Keratinocyte (primary cell): ENCODE measurements at regions not wholly inside any gene's neighbourhood (a gene's known extent, or its start where the extent isn't known, plus 50 kb on each side); places are given as distances from the start of the nearest gene placed in this dataset.

Experiments used
- DNase-seq: peaks from one replicate; pipeline ENCODE4 v3.0.0-alpha.2; 2011; ENCODE audit warnings: low read depth, missing footprints, low spot score
- FAIRE-seq: peaks from 2 replicates; lab custom pipeline; 2011; peaks lifted over from hg19 to GRCh38; lab: Jason Lieb, UNC
- H2AFZ ChIP-seq: 2 replicates; pipeline ENCODE4 v1.6.0; 2012; ENCODE audit warnings: low read length, control low read depth, inconsistent platforms; ENCODE audit not compliant: control insufficient read depth
- H3K27ac ChIP-seq: 2 replicates; pipeline ENCODE4 v1.5.1; 2011; ENCODE audit warnings: low read length; ENCODE audit not compliant: control insufficient read depth, insufficient read depth
- H3K27me3 ChIP-seq: 3 replicates; pipeline ENCODE4 v1.6.0; 2011; ENCODE audit warnings: low read length; ENCODE audit not compliant: control insufficient read depth, insufficient read depth; ENCODE audit errors: extremely low read depth
- H3K36me3 ChIP-seq, 2 experiments: 2 replicates in 1 of 2; 3 replicates in 1 of 2; pipeline ENCODE4 v1.5.1; 2011; ENCODE audit warnings: low read length in 2 of 2, mild to moderate bottlenecking in 1 of 2; ENCODE audit not compliant: control insufficient read depth in 2 of 2, insufficient read depth in 2 of 2; ENCODE audit errors: extremely low read depth in 1 of 2
- H3K4me1 ChIP-seq: 3 replicates; pipeline ENCODE4 v1.5.1; 2011; ENCODE audit warnings: low read length; ENCODE audit not compliant: control insufficient read depth, insufficient read depth; ENCODE audit errors: extremely low read depth
- H3K4me2 ChIP-seq: 3 replicates; pipeline ENCODE4 v1.6.0; 2011; ENCODE audit warnings: low read depth, low read length; ENCODE audit not compliant: control insufficient read depth, insufficient read depth; ENCODE audit errors: extremely low read depth
- H3K4me3 ChIP-seq, 3 experiments: fragments of 200-600 bp in 1 of 3; sonication (generic) in 1 of 3; 2 replicates in 2 of 3; 3 replicates in 1 of 3; pipeline ENCODE4 v1.5.1; 2011 to 2016; ENCODE audit warnings: low read length in 3 of 3, mild to moderate bottlenecking in 3 of 3, control low read depth in 2 of 3, inconsistent platforms in 1 of 3, low read depth in 1 of 3, mixed read lengths in 1 of 3, mixed run types in 1 of 3, moderate library complexity in 1 of 3; ENCODE audit not compliant: control insufficient read depth in 2 of 3, insufficient read depth in 2 of 3; ENCODE audit errors: extremely low read depth in 1 of 3
- H3K79me2 ChIP-seq: 2 replicates; pipeline ENCODE4 v1.6.0; 2012; ENCODE audit warnings: low read length; ENCODE audit not compliant: control insufficient read depth, insufficient read depth
- H3K9ac ChIP-seq: 3 replicates; pipeline ENCODE4 v1.6.0; 2011; ENCODE audit warnings: low read length; ENCODE audit not compliant: control insufficient read depth, insufficient read depth; ENCODE audit errors: extremely low read depth
- H3K9me1 ChIP-seq: 3 replicates; pipeline ENCODE4 v1.6.0; 2011; ENCODE audit warnings: low read length; ENCODE audit not compliant: control insufficient read depth, insufficient read depth; ENCODE audit errors: extremely low read depth
- H3K9me3 ChIP-seq: 2 replicates; pipeline ENCODE4 v1.5.1; 2012; ENCODE audit warnings: low read depth, low read length; ENCODE audit not compliant: control insufficient read depth
- H4K20me1 ChIP-seq: 3 replicates; pipeline ENCODE4 v1.6.0; 2011; ENCODE audit warnings: low read length; ENCODE audit not compliant: control insufficient read depth, insufficient read depth; ENCODE audit errors: extremely low read depth
- EZH2 ChIP-seq: IDR thresholded peaks from one replicate; pipeline ENCODE4 v1.6.1; 2012; ENCODE audit warnings: inconsistent platforms, mild to moderate bottlenecking, low read length, moderate library complexity
- dilution Hi-C: fragments of 300-500 bp; cut with MboI; formaldehyde crosslinking; loops from one replicate; pipeline ENCODE4 v1.7.0; 2020; ENCODE audit warnings: low sequenced_read_pairs; ENCODE audit not compliant: extremely low pct_ligation_motif_present
- TF ChIP-seq, protein P1 (sequence below), 3 experiments: IDR thresholded peaks in 1 of 3; conservative IDR thresholded peaks in 1 of 3; optimal IDR thresholded peaks in 1 of 3; 2 replicates in 2 of 3; 3 replicates in 1 of 3; pipeline versions ENCODE3 to v1.5.1; 2011; ENCODE audit warnings: low read length in 3 of 3, mild to moderate bottlenecking in 3 of 3, moderate library complexity in 2 of 3, control low read depth in 1 of 3, inconsistent platforms in 1 of 3; ENCODE audit not compliant: insufficient read depth in 2 of 3; ENCODE audit errors: extremely low read depth in 1 of 3

DNA sequence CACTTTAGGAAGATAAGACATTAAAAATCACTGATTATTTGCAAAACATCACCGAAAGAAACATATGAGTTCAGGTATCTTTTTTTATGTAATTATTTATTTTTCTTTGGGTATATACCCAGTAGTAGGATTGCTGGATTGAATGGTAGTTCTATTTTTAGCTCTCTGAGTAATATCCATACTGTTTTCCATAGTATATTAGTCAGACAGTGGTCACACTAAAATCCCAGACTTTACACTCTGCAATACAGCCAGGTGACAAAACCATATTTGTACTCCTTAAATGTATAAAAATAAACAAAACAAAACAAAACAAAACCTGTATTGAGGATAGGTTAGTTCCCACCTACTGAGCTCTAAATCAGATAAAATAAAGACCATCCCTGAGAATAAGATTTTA is 1024.3 kb upstream of the EYS start:
- H2AFZ ChIP-seq = no peak overlapping the region

DNA sequence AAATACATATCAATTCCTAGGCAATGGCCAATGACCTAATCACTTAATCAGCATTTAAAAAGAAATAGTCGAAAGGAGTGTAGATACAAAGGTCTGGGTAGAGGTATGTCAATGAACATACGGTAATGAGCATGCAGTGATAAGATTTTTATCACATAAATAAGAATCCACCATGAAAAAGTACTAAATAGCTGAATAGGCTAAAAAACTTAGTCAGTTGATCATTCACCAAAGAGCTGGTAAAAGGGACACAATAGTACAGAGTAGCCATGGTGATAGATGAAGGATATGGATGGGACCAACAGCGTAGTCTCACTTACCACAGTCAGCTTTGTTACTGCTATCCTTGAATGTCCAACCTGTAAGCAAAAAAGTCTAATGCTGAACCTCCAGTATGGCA is 1018.6 kb upstream of the EYS start:
- Histone ChIP-seq H3K27ac (no peak overlapping the region), H3K4me1 (no peaks in the 10 kb centered on the region), H3K9me1 (no peaks in the 10 kb centered on the region), H3K36me3 (no peaks in the 10 kb centered on the region), H3K4me3 (no peak overlapping the region), H3K27me3 (no peaks in the 10 kb centered on the region), H3K9me3 (no peaks in the 10 kb centered on the region), H3K4me2 (no peak overlapping the region), H3K79me2 (no peaks in the 10 kb centered on the region), H4K20me1 (no peaks in the 10 kb centered on the region), H2AFZ (no peak overlapping the region), H3K9ac (no peak overlapping the region)
- DNase-seq (no peak), FAIRE-seq (no peak)
- TF ChIP-seq, protein P1, sequence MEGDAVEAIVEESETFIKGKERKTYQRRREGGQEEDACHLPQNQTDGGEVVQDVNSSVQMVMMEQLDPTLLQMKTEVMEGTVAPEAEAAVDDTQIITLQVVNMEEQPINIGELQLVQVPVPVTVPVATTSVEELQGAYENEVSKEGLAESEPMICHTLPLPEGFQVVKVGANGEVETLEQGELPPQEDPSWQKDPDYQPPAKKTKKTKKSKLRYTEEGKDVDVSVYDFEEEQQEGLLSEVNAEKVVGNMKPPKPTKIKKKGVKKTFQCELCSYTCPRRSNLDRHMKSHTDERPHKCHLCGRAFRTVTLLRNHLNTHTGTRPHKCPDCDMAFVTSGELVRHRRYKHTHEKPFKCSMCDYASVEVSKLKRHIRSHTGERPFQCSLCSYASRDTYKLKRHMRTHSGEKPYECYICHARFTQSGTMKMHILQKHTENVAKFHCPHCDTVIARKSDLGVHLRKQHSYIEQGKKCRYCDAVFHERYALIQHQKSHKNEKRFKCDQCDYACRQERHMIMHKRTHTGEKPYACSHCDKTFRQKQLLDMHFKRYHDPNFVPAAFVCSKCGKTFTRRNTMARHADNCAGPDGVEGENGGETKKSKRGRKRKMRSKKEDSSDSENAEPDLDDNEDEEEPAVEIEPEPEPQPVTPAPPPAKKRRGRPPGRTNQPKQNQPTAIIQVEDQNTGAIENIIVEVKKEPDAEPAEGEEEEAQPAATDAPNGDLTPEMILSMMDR (optimal IDR thresholded peaks at IDR 0.05 in 1 of 3, IDR thresholded peaks at IDR 0.05 in 1 of 3, conservative IDR thresholded peaks at IDR 0.05 in 1 of 3; ENCODE audit: extremely low read depth in 1 of 3, insufficient read depth in 2 of 3, low read length in 3 of 3) = no peak
- TF ChIP-seq EZH2 = no peak
- dilution Hi-C loops = no loop called here

More for the DNA sequence above, 1024.3 kb upstream of the EYS start:
- no peak for FAIRE-seq
- H3K4me3 ChIP-seq = no peak overlapping the region
- H3K9ac ChIP-seq = no peak overlapping the region
- TF ChIP-seq EZH2 = no peak
- TF ChIP-seq, protein P1 (optimal IDR thresholded peaks at IDR 0.05 in 1 of 3, IDR thresholded peaks at IDR 0.05 in 1 of 3, conservative IDR thresholded peaks at IDR 0.05 in 1 of 3; ENCODE audit: extremely low read depth in 1 of 3, insufficient read depth in 2 of 3, low read length in 3 of 3) = no peak
- DNase-seq = no peak
- no peaks in the 10 kb centered on the region for H3K9me1 ChIP-seq
- no peaks in the 10 kb centered on the region for H3K36me3 ChIP-seq
- dilution Hi-C loops = no loop called here
- no peaks in the 10 kb centered on the region for H3K79me2 ChIP-seq
- H4K20me1 ChIP-seq = no peaks in the 10 kb centered on the region
- no peaks in the 10 kb centered on the region for H3K9me3 ChIP-seq
- no peak overlapping the region for H3K4me2 ChIP-seq
- H3K27me3 ChIP-seq = no peaks in the 10 kb centered on the region
- H3K27ac ChIP-seq = no peak overlapping the region
- H3K4me1 ChIP-seq = no peaks in the 10 kb centered on the region
